Aorta (tissue), 5 donors: ENCODE measurements at regions not wholly inside any gene's neighbourhood (a gene's known extent, or its start where the extent isn't known, plus 50 kb on each side); places are given as distances from the start of the nearest gene placed in this dataset.

Experiments used
- ATAC-seq: fragments of 200-7000 bp; cut with Tn5 transposase; one replicate; pipeline ENCODE4 v1.9.1; 2022; ENCODE audit warnings: moderate library complexity; ENCODE audit not compliant: low FRiP score
- DNase-seq, 2 donors: peaks; one replicate each; pipeline ENCODE4 v3.0.0-alpha.2; 2020
- H3K27ac ChIP-seq, 2 donors: one replicate each; pipeline ENCODE4 v1.5.1; 2013; ENCODE audit warnings: low read length in 2 of 2, mild to moderate bottlenecking in 2 of 2, moderate library complexity in 2 of 2, control low read depth in 1 of 2, inconsistent platforms in 1 of 2, low read depth in 1 of 2
- H3K27me3 ChIP-seq, 2 donors: one replicate each; pipeline ENCODE4 v1.6.1; 2013; ENCODE audit warnings: control low read depth in 1 of 2, low read length in 1 of 2, mild to moderate bottlenecking in 1 of 2, moderate library complexity in 1 of 2; ENCODE audit not compliant: insufficient read depth in 2 of 2, control insufficient read depth in 1 of 2
- H3K36me3 ChIP-seq, 2 donors: one replicate each; pipeline ENCODE4 v1.6.1; 2013; ENCODE audit warnings: control low read depth in 1 of 2, low read length in 1 of 2, mild to moderate bottlenecking in 1 of 2; ENCODE audit not compliant: insufficient read depth in 2 of 2, control insufficient read depth in 1 of 2
- H3K4me1 ChIP-seq, 2 donors: one replicate each; pipeline ENCODE4 v1.6.1; 2013; ENCODE audit warnings: low read length in 2 of 2, control low read depth in 1 of 2, mild to moderate bottlenecking in 1 of 2, moderate library complexity in 1 of 2; ENCODE audit not compliant: insufficient read depth in 2 of 2, control insufficient read depth in 1 of 2
- H3K4me3 ChIP-seq, 2 donors: one replicate each; pipeline ENCODE4 v1.5.1; 2013; ENCODE audit warnings: low read length in 2 of 2, control low read depth in 1 of 2, mild to moderate bottlenecking in 1 of 2
- H3K9me3 ChIP-seq: one replicate; pipeline ENCODE4 v1.6.1; 2013; ENCODE audit warnings: mild to moderate bottlenecking, low read length; ENCODE audit not compliant: control insufficient read depth
- WGBS, 2 donors: extraction: QIAGEN DNeasy Blood & Tissue Kit; methylation state at CpG; one replicate each; pipeline ENCODE4 v1.1.7; 2013; 5-methylcytosine and 5-hydroxymethylcytosine counted together
- intact Hi-C, 2 donors: fragments of 100-400 bp; cut with DNase I; formaldehyde crosslinking; loops; one replicate each; pipeline versions ENCODE4 v1.14.2 to v1.15.0; 2022
- donor health status: healthy with polysubstance abuse.
- donor health status: Bipolar disorder and iron deficiency.
- donor health status: DM: no; HTN: no; CAD: no.
- donor health status: DM: no; HTN: no; CAD: no.
- donor health status: DM: yes; HTN: yes; CAD: no.

- 79 to 87% methylated on average over 2 of the region's 2 CpGs for WGBS, 2 donors
- H3K36me3 ChIP-seq: no peaks in the 10 kb centered on the region
- ATAC-seq (no peak), DNase-seq (no peak)
- H3K9me3 ChIP-seq: peaks cover 2% of the 10 kb centered on the region
- intact Hi-C loops: no loop called here
- H3K27me3 ChIP-seq: no peaks in the 10 kb centered on the region
- no peaks in the 10 kb centered on the region for H3K4me1 ChIP-seq
- no peak overlapping the region for H3K4me3 ChIP-seq
- no peak overlapping the region for H3K27ac ChIP-seq
These were observed 136.6 kb upstream of the DCN start for GRCh38 chr12:91319071-91319760.

- ATAC-seq: no peak
- intact Hi-C loops: no loop called here
- WGBS, 2 donors: 19% methylated on average over 3 of the region's 3 CpGs
These were observed 134.7 kb upstream of the DCN start for GRCh38 chr12:91317306-91317705.

GRCh38 chr12:91316907-91317269 is 134.3 kb upstream of the DCN start:
- H3K4me3 ChIP-seq: no peak overlapping the region
- ATAC-seq (no peak), DNase-seq (no peak)
- H3K36me3 ChIP-seq: no peaks in the 10 kb centered on the region
- H3K27me3 ChIP-seq: no peaks in the 10 kb centered on the region
- no peak overlapping the region for H3K27ac ChIP-seq
- 5 to 7% methylated on average over 2 of the region's 2 CpGs for WGBS, 2 donors
- H3K9me3 ChIP-seq: peaks cover 2% of the 10 kb centered on the region
- no peaks in the 10 kb centered on the region for H3K4me1 ChIP-seq
- intact Hi-C loops: no loop called here

More at GRCh38 chr12:91317306-91317705, 134.7 kb upstream of the DCN start:
- Histone ChIP-seq H3K4me3 (no peak overlapping the region), H3K36me3 (no peaks in the 10 kb centered on the region), H3K27me3 (no peaks in the 10 kb centered on the region), H3K27ac (no peak overlapping the region), H3K4me1 (no peaks in the 10 kb centered on the region), H3K9me3 (peaks cover 2% of the 10 kb centered on the region)
- no peak for DNase-seq

- ATAC-seq (no peak), DNase-seq (no peak)
- WGBS, 2 donors: 80 to 88% methylated on average over 1 of the region's 1 CpG
- intact Hi-C loops: no loop called here
- H3K4me3 ChIP-seq: no peak overlapping the region
- no peaks in the 10 kb centered on the region for H3K36me3 ChIP-seq
- peaks cover 2% of the 10 kb centered on the region for H3K9me3 ChIP-seq
- no peaks in the 10 kb centered on the region for H3K27me3 ChIP-seq
- H3K4me1 ChIP-seq: no peaks in the 10 kb centered on the region
- no peak overlapping the region for H3K27ac ChIP-seq
These were observed 133.7 kb upstream of the DCN start for GRCh38 chr12:91316161-91316906.

GRCh38 chr12:91311081-91311480 is 128.5 kb upstream of the DCN start:
- DNase-seq (no peak), ATAC-seq (no peak)
- WGBS, 2 donors: 93 to 99% methylated on average over 2 of the region's 2 CpGs
- H3K36me3 ChIP-seq: no peaks in the 10 kb centered on the region
- no peak overlapping the region for H3K27ac ChIP-seq
- peaks cover 2% of the 10 kb centered on the region for H3K9me3 ChIP-seq
- H3K27me3 ChIP-seq: no peaks in the 10 kb centered on the region
- intact Hi-C loops: no loop called here
- no peak overlapping the region for H3K4me3 ChIP-seq
- no peaks in the 10 kb centered on the region for H3K4me1 ChIP-seq

- intact Hi-C loops: no loop called here
These were observed 126.8 kb upstream of the DCN start for GRCh38 chr12:91309450-91309849.

GRCh38 chr12:91307957-91308670 is 125.5 kb upstream of the DCN start:
- no peak overlapping the region for H3K27ac ChIP-seq
- H3K27me3 ChIP-seq: no peaks in the 10 kb centered on the region
- intact Hi-C loops: no loop called here
- 69% methylated on average over 1 of the region's 1 CpG for WGBS, 2 donors
- no peaks in the 10 kb centered on the region for H3K9me3 ChIP-seq
- DNase-seq (no peak), ATAC-seq (no peak)
- no peak overlapping the region for H3K4me3 ChIP-seq
- H3K36me3 ChIP-seq: no peaks in the 10 kb centered on the region
- peaks cover 0 to 2% of the 10 kb centered on the region in 2 donors for H3K4me1 ChIP-seq

More at GRCh38 chr12:91309450-91309849, 126.8 kb upstream of the DCN start:
- H3K27ac ChIP-seq: no peak overlapping the region
- DNase-seq (no peak), ATAC-seq (no peak)
- 74 to 79% methylated on average over 2 of the region's 2 CpGs for WGBS, 2 donors
- no peaks in the 10 kb centered on the region for H3K4me1 ChIP-seq
- H3K36me3 ChIP-seq: no peaks in the 10 kb centered on the region
- H3K9me3 ChIP-seq: no peaks in the 10 kb centered on the region
- H3K4me3 ChIP-seq: no peak overlapping the region
- no peaks in the 10 kb centered on the region for H3K27me3 ChIP-seq

- no peaks in the 10 kb centered on the region for H3K36me3 ChIP-seq
- DNase-seq: no peak
- H3K4me1 ChIP-seq: no peaks in the 10 kb centered on the region
- no peaks in the 10 kb centered on the region for H3K9me3 ChIP-seq
- no peak overlapping the region for H3K27ac ChIP-seq
- intact Hi-C loops: no loop called here
- no peaks in the 10 kb centered on the region for H3K27me3 ChIP-seq
- ATAC-seq: no peak
- H3K4me3 ChIP-seq: no peak overlapping the region
These were observed 107.7 kb upstream of the DCN start for GRCh38 chr12:91290354-91290753.
